ENCODE measurements at regions not wholly inside any gene's neighbourhood (a gene's known extent, or its start where the extent isn't known, plus 50 kb on each side); places are given as distances from the start of the nearest gene placed in this dataset.

DNA sequence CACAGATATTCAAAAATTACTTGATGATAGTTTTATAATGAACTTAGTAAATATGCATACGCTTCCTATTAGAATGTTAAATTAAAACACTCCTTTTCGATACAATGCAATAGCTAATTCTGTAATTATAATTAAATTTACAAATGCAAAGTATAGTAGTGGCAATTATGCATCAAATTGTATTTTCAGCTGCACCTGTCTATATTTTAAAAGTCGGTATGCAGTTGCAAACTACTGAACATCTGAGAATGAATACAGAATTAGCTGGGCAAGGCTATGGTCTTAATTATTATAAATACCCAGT lies 110.4 kb upstream of the ARHGAP42 start:
- Histone ChIP-seq H3K27me3 (no peaks in the 10 kb centered on the region), H3K4me3 (no peak overlapping the region), H3K36me3 (no peaks in the 10 kb centered on the region), H3K27ac (no peak overlapping the region), H3K9me3 (no peaks in the 10 kb centered on the region), H3K4me1 (no peaks in the 10 kb centered on the region)
- no peak for TF ChIP-seq POLR2A (IDR thresholded peaks at IDR 0.05)
- TF ChIP-seq, protein P1, sequence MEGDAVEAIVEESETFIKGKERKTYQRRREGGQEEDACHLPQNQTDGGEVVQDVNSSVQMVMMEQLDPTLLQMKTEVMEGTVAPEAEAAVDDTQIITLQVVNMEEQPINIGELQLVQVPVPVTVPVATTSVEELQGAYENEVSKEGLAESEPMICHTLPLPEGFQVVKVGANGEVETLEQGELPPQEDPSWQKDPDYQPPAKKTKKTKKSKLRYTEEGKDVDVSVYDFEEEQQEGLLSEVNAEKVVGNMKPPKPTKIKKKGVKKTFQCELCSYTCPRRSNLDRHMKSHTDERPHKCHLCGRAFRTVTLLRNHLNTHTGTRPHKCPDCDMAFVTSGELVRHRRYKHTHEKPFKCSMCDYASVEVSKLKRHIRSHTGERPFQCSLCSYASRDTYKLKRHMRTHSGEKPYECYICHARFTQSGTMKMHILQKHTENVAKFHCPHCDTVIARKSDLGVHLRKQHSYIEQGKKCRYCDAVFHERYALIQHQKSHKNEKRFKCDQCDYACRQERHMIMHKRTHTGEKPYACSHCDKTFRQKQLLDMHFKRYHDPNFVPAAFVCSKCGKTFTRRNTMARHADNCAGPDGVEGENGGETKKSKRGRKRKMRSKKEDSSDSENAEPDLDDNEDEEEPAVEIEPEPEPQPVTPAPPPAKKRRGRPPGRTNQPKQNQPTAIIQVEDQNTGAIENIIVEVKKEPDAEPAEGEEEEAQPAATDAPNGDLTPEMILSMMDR (IDR thresholded peaks at IDR 0.05) = no peak
- no peak for TF ChIP-seq POLR2AphosphoS5 (IDR thresholded peaks at IDR 0.05; ENCODE audit: insufficient read depth in 1 of 2, low read depth in 1 of 2)
- no peak for DNase-seq (ENCODE audit: extremely low spot score in 2 of 2)
- intact Hi-C loops (cut with DNase I) = loop anchor here (5.0 kb wide), 2 partner anchors 111 to 281 kb away; partner anchors contain the start of gene ARHGAP42

DNA sequence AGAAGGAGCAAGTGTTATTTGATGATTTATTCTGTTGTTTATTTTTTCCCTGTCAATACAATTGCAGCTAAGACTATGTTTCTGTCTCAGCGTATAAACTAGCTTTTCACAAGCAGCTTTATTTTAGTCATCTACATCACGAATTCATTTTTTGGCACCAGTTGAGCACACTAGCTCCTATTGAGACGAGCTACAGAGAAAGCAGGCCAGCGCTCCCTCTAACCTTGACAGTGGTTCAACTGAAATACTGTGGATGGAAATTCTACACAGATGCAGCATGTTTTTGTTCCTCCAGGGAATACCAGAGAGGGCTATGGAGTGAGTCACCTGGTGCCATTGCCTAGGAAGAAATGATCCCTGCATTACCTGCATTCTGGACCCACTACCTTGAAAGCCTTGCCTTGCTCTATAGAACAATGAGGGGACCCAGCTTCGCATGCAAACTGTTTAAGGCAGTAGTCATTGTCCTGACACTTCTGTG lies 108.2 kb upstream of the ARHGAP42 start:
- Histone ChIP-seq H3K36me3 (no peaks in the 10 kb centered on the region), H3K27me3 (no peaks in the 10 kb centered on the region), H3K9me3 (no peaks in the 10 kb centered on the region), H3K4me3 (no peak overlapping the region), H3K4me1 (no peaks in the 10 kb centered on the region), H3K27ac (no peak overlapping the region)
- TF ChIP-seq POLR2AphosphoS5 (IDR thresholded peaks at IDR 0.05; ENCODE audit: insufficient read depth in 1 of 2, low read depth in 1 of 2) = no peak
- intact Hi-C loops (cut with DNase I) = loop anchor here (5.0 kb wide), 2 partner anchors 108 to 278 kb away; partner anchors contain the start of gene ARHGAP42
- no peak for DNase-seq (ENCODE audit: extremely low spot score in 2 of 2)

DNA sequence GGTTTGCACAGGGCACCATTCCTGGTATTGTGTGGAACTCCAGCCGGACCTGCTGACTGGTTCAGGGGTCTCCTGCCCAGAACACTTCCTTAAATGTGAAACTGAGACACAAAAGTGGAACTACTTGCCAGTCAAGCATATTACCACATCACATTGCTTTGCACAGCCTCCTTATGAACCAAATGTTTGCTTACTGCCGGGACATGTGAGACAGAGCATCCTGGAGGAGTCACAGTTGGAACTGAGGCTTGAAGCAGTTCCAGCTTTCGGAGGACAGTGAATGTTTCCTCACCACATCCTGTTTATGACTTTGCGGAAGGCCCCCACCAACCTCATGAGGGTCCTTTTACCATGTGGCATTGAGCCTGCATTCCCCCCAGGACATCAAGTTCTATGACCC lies 105.8 kb upstream of the ARHGAP42 start:
- Histone ChIP-seq H3K36me3 (no peaks in the 10 kb centered on the region), H3K4me1 (peaks cover 15% of the 10 kb centered on the region), H3K9me3 (no peaks in the 10 kb centered on the region), H3K27me3 (no peaks in the 10 kb centered on the region), H3K4me3 (no peak overlapping the region), H3K27ac (no peak overlapping the region)
- TF ChIP-seq, protein P1 (IDR thresholded peaks at IDR 0.05) = no peak
- TF ChIP-seq POLR2A (IDR thresholded peaks at IDR 0.05) (no peak), POLR2AphosphoS5 (IDR thresholded peaks at IDR 0.05; ENCODE audit: insufficient read depth in 1 of 2, low read depth in 1 of 2) (no peak)
- no peak for DNase-seq (ENCODE audit: extremely low spot score in 2 of 2)
- intact Hi-C loops (cut with DNase I) = no loop called here

DNA sequence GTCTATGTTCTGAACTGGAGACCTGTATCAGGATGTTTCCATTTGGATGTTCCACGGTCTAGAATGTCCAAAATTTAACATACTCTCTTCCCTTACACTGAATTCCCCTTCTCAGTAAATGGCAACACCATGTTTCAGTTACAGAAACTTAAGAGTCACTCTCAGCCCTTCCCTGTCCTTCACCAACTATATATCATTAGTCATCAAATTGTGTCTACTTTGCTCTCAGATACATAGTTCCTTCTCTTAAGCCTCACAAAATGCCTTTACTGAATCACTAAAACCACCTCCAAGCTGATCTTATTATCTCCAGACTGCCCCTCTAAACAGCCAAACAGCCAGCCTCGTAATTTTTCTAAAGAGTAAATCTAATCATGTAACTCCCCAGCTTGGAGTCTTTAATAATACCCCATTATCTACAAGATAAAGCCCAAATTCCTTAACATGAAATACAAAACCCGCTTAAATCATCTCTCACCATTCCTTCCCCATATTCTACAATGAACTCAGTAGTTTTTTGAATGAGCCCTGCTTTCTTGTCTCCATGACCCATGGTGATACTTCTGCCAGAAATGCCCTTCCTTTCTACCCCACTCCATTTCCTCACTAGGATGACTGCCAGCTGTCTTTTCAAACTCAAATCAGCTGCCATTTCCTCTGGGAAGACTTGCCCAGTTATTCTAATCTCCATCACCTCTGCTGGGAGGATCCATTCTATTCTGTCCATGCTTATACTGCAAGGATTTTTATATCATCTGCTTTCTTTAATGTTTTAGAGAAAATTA lies 102.7 kb upstream of the ARHGAP42 start:
- H3K9me3 ChIP-seq = no peaks in the 10 kb centered on the region
- TF ChIP-seq POLR2AphosphoS5 (IDR thresholded peaks at IDR 0.05; ENCODE audit: insufficient read depth in 1 of 2, low read depth in 1 of 2) (no peak), POLR2A (IDR thresholded peaks at IDR 0.05) (no peak)
- TF ChIP-seq, protein P1 (IDR thresholded peaks at IDR 0.05) = no peak

DNA sequence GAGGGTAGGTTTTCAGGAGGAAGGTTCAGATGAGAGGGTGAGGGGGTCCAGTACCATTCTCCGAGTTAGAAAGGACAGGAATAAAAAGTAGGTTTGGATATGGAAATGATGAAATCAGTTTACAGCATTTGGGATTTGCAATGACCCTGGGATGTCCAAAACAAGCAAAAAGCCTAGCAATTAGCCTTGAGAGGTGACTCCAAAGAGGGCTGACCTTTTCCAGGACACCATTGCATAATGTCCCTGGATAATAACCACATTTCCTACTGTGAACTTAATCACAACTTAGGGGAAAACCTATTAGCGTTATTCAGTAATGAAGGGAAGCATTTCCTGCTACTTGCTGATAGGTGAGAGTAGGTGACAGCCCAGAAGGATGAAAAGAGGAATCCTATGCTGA lies 101.4 kb upstream of the ARHGAP42 start:
- intact Hi-C loops (cut with DNase I) = no loop called here
- no peaks in the 10 kb centered on the region for H3K36me3 ChIP-seq
- H3K27ac ChIP-seq = no peak overlapping the region
- peaks cover 15% of the 10 kb centered on the region for H3K4me1 ChIP-seq
- H3K27me3 ChIP-seq = no peaks in the 10 kb centered on the region
- no peak overlapping the region for H3K4me3 ChIP-seq
- DNase-seq (ENCODE audit: extremely low spot score in 2 of 2) = no peak
- H3K9me3 ChIP-seq = no peaks in the 10 kb centered on the region
- no peak for TF ChIP-seq POLR2AphosphoS5 (IDR thresholded peaks at IDR 0.05; ENCODE audit: insufficient read depth in 1 of 2, low read depth in 1 of 2)
- TF ChIP-seq POLR2A (IDR thresholded peaks at IDR 0.05) = no peak
- TF ChIP-seq, protein P1 (IDR thresholded peaks at IDR 0.05) = no peak

More for the DNA sequence above, 102.7 kb upstream of the ARHGAP42 start:
- Histone ChIP-seq H3K27ac (no peak overlapping the region), H3K4me1 (peaks cover 15% of the 10 kb centered on the region), H3K36me3 (no peaks in the 10 kb centered on the region), H3K4me3 (no peak overlapping the region), H3K27me3 (no peaks in the 10 kb centered on the region)
- intact Hi-C loops (cut with DNase I) = no loop called here
- no peak for DNase-seq (ENCODE audit: extremely low spot score in 2 of 2)

Measured in vagina (tissue), 2 donors.